ENCODE measurements at regions not wholly inside any gene's neighbourhood (a gene's known extent, or its start where the extent isn't known, plus 50 kb on each side); places are given as distances from the start of the nearest gene placed in this dataset.

DNA sequence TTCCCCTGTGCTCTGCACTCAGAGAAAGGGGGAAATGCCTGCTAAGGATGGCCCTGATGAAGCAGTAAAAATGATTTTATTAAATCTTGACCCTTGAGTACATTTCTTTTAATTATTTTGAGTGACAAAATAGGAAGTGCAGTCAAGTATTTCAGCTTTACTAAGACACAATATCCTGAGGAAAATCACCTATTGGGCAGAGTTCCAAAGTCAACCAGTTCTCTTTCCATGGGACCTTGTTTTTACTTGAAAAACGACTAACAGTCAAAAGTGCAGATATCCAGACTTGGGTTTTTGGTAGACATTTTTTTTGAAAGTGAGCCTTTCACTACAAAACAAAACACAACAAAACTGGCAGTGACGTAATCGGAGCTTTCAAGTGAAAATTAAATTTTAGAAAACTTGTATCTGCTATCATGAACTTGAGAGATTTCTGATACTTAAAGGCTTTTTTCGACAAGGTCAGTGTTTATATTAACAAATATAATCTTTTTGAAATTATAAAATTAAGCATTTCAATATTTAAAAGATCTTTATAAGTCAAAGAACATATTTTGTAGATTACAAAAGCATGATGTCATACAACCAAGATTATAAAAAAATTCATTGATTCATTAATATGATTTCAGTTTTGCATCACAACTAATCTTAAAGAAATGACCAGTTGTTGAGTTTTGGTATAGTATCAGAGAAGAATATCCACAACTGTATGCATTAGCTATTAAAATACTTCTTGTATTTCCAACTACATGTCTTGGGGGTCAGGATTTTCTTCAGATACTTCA lies 513.8 kb upstream of the AKR1E2 start:
- no peak for TF ChIP-seq EZH2 (IDR thresholded peaks at IDR 0.05; ENCODE audit: insufficient read depth, poor library complexity, severe bottlenecking)
- TF ChIP-seq EZH2phosphoT487 (IDR thresholded peaks at IDR 0.05; ENCODE audit: insufficient read depth, low read depth), result no peak
